Myocyte (in vitro differentiated cells): ENCODE measurements at regions not wholly inside any gene's neighbourhood (a gene's known extent, or its start where the extent isn't known, plus 50 kb on each side); places are given as distances from the start of the nearest gene placed in this dataset.
"Not testable (repeated sequence)": the region's sequence is repeated elsewhere in the genome, so short reads cannot be mapped to it uniquely, and the experiment has no call there.

Experiments used
- DNase-seq: peaks from one replicate; pipeline ENCODE4 v3.0.0-alpha.2; 2012; ENCODE audit warnings: low read depth

DNA sequence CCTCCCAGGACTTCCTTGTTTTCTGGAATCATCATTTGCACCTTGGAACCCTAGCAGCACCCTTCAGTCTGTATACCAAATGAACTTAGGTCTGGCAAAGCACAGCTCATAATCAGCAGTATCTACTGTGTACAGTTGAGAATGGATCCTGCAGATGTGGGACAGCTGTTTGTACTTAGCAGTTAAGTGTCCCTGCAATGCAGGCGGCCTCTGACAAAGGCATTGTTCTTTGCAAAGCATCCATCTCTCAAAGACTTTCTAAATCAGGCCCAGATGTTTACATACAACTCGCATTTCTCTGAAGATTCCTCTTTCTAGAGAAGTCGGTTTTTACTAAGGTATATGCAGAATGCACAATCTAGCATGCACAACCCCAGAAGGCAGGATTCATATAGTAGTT lies 170.5 kb upstream of the RBM19 start:
- no peak for DNase-seq

DNA sequence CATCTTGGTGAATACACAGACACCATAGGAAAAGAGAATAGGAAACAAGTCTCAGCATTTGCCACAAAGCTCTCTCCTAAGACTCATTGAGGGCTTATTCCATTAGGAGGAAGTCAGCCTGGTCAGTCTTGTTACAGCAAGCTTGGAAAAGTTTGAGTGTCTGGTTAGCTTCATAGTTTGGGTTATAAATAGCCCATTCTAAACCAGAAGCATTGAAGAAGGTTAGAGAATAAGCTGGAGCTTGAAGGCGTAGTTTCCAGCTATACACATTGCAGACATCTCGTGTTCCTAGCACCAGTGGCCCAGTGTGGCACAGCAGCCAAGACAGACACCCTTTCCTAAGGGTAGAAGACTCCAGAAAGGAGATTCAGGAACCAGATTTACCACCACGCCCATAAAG lies 168.8 kb upstream of the RBM19 start:
- DNase-seq = no peak

DNA sequence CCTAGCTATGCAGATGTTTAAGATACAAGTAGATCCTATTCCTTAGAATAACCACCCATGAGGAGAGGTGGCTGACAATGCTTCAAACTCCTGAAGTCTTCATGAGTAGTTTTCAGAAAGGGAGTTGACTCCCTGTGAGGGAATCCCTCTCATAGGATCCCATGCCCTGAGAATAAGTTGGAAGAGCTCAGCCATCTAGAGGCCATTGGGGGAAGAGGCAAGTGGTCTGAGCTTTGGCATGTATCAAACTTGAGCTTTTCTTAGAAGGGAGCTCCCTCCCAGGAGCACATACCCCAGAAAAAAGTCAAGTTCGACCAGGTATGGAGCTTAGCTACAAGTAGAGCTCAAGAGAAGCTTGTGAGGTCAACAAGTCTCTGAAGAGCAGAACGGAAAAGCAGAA lies 165.7 kb upstream of the RBM19 start:
- no peak for DNase-seq

DNA sequence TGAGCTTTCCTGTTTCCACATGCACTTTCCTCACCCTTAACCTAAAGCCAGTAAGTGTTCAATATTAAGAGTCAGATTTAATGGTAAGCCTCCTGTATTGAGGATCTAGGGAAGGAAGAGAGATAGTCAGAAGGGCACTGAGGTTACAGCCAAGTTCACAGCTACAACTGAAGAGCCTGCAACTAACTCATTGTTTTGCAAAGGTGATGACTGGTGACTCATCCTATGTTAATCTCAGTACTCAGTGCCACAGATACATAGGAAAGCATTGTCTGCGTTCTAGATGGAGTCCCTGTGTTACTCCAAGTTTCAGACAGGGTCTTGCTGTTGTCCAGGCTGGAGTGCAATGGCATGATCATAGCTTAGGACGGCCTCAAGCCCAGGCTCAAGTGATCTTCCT lies 157.0 kb upstream of the RBM19 start:
- no peak for DNase-seq

DNA sequence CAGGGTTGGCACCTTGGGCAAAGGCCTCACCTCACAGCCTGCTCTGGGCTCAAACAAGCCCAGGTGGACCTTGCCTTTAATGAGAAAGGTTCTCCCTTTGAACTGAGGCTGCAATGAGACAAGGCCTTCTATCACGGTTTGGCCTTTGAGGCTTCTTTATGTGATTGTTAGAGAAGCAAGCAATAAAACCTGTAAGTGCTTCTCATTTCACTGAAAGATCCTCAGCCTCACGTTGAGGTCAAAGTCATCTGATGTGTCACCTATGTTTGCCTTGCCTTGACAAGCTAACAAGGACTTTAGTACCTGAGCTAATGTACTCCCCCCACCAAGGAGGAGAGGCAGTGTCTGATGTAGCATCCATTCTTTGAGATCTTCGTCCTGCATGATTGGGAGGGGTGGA lies 155.9 kb upstream of the RBM19 start:
- no peak for DNase-seq

DNA sequence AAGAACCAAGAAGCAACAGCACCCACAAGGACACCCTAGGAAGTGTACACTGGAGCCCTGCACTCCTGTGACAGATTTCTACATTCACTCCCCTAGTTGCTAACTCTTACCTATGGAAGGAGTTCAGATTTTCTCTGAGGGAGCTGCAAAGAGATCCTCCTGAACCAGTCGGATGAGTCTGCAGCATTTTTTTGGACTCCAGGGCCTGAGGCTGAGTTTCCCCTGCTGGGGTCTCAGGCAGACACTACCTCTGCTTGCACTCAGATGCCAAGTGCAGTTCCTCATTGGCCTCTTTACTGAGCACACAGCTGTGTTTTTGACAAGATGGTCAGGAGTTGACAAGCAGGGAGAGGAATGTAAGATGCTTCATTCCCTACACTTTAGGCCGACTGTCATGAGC lies 153.2 kb upstream of the RBM19 start:
- no peak for DNase-seq

DNA sequence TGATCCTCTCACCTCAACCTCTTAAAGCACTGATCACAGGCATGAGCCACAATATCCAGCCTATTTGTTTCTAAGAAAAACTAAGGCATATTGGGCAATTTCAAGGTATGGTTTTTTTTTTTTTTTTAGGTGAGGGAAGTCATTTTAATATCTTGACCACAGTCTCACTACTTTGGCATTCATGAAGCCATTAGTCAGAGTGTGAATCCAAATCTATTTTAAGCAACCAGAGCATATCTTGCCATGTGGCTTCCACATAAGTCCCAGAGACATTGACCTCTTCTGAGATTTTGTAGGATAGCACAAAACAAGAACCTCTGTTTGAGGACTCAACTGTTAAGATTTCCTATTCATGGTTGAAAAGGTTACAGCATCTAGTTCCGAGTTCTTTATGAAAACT lies 130.3 kb upstream of the RBM19 start:
- peak; percentile 4 for DNase-seq

DNA sequence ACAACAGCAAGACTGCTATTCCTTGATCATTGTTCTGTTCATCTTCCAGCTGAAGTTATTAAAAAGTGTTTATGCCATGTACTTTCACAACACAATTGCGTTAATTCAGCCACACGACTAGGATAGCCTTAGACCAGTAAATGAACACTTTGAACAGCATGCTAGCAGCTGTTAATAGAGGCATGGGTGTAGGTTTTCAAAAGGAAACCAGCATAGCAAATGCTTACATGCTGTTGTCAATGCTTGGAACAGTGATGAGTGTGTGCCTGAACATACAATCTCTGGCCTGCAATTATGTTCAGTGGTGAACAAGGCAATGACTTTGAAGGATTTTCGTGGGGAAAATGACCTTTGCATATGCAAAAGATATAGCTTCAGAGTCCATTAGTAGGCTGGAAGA lies 127.4 kb upstream of the RBM19 start:
- DNase-seq = no peak

DNA sequence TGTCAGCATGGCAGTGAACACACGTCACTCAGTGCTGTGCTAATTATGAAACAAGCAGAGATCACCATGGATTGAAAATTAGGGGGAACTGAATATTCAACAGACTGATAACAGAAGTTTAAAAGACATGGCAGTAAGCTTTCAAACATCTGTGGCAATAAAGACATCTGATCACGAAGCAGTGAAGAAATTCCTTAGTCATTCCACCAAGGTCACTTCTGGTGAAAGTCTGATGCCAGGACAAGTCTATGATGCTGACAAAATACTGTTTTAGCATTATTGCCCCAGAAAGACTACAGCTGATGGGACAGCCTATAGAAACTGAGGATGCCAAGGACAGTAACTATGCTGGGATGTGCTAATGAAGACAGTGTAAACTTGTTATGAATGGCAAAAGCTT lies 126.9 kb upstream of the RBM19 start:
- no peak for DNase-seq

DNA sequence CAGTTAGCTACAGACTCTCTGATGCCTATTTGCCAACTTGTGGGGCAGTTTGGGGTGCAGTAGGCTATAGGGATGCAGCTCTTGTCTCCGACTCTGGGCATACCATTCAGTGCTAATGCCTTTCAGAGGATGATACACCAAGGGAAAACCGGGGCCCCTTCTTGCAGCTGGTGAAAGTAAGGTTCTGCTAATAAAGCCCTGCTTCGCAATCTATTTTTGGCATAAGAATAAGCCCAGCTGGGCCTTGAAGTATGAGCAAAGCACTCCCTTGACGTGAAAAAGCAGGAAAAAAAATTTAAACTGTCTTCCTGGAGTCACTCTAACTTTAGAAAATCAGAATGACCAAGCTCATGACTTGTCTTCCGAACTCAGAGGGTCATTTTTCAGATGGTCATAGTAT lies 124.1 kb upstream of the RBM19 start:
- no peak for DNase-seq

DNA sequence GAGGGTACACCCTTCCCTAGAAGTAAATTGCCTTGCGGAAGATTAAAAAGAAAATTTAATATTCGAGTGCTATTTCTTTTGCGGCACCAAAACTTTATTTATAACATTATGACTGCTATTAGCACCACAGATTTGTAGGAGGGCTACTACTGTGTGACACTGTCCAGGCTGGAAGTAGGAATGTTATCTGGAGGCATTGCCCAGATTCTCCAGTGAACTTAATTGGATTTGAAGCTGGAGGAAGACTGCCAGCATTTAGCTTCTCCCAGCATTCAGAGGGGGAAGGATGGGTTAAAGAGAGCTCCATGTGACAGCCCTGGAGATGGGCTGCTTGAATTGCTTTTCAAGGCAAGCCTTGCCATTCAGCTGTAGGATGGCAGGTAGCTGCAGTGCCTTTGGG lies 107.0 kb upstream of the RBM19 start:
- DNase-seq = no peak

DNA sequence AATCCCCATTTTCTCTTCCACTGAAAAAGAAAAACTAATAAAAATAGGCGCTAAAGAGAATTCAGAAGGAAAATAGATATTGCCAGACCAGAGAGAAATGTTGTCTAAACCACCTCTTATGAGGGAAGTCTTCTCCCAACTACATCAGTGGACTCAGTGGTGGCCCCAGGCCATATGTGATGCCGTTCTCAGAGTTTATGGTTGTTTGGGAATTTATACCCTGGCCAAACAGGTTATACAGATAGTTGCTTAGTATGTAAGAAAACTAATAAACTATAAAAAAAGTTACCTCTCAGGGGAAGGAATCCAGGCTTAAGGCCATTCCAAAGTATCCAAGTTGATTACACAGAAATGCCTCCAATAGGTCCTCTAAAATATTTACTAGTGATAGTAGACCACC lies 103.4 kb upstream of the RBM19 start:
- DNase-seq = no peak

DNA sequence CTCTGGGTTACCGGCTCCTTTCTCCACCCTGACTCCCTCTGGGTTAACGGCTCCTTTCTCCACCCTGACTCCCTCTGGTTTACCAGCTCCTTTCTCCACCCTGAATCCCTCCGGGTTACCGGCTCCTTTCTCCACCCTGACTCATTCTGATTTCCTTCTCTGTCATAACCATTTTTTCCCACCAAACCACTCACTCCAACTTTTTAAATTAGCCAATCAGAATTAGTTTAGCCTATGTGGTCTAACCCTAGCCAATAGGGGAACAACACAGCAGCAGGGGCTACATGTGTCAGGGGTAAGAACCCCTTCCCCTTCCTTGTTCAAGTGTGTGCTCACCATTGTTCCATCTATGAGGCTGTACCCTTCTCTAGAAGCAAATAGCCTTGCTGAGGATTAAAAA lies 98.4 kb upstream of the RBM19 start:
- DNase-seq = no peak

DNA sequence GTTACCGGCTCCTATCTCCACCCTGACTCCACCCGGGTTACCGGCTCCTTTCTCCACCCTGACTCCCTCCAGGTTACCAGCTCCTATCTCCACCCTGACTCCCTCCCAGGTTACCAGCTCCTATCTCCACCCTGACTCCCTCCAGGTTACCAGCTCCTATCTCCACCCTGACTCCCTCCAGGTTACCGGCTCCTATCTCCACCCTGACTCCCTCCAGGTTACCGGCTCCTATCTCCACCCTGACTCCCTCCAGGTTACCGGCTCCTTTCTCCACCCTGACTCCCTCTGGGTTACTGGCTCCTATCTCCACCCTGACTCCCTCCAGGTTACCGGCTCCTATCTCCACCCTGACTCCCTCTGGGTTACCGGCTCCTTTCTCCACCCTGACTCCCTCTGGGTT lies 97.9 kb upstream of the RBM19 start:
- DNase-seq = not testable (repeated sequence)

DNA sequence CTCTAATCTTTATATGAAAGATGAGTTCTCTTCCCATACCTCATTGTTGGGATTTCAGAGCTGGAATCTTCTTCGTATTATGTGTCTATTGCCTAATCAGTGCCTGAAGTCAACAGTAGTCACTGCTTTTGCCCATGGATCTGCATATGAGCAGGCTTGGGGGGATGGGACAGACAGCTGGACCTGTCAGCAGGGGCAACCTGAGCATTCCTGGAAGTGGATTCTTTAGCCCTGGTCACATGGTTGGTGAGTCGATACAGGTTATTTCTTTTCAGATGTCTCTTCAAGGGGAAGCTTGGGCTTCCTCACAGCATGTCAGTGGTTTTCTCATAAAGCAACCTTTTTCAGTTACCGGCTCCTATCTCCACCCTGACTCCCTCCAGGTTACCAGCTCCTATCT lies 97.3 kb upstream of the RBM19 start:
- no peak for DNase-seq

DNA sequence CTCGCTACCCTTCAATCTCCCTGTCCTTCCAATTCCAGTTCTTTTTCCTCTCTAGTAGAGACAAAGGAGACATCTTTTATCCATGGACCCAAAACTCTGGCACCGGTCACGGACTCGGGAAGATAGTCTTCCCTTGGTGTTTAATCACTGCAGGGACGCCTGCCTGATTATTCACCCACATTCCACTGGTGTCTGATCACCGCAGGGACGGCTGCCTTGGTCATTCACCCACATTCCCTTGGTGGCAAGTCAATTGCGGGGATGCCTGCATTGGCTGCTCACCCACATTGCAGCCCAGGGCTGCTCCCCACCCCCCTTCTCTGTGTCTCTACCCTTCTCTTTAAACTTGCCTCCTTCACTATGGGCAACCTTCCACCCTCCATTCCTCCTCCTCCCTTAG lies 90.2 kb upstream of the RBM19 start:
- DNase-seq = peak; percentile 9

DNA sequence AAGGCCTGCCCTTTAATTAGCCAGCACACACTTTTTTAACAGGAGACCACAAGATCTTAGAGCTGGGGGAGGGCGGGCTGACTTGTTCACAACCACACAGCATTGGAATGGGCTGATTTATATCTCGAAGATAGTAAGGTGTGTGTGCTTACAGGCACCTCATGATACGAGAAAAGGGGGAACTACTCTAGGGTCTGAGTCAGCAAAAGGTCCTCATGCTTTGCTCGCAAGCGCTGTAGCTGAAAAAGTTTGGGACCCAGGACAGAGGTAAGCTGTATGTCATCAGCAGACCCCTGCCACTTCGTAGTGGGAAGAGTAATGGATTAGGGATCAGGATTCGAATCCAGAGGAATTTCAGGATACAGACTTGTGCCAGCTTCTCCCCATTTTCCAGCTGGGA lies 88.9 kb upstream of the RBM19 start:
- DNase-seq = no peak

DNA sequence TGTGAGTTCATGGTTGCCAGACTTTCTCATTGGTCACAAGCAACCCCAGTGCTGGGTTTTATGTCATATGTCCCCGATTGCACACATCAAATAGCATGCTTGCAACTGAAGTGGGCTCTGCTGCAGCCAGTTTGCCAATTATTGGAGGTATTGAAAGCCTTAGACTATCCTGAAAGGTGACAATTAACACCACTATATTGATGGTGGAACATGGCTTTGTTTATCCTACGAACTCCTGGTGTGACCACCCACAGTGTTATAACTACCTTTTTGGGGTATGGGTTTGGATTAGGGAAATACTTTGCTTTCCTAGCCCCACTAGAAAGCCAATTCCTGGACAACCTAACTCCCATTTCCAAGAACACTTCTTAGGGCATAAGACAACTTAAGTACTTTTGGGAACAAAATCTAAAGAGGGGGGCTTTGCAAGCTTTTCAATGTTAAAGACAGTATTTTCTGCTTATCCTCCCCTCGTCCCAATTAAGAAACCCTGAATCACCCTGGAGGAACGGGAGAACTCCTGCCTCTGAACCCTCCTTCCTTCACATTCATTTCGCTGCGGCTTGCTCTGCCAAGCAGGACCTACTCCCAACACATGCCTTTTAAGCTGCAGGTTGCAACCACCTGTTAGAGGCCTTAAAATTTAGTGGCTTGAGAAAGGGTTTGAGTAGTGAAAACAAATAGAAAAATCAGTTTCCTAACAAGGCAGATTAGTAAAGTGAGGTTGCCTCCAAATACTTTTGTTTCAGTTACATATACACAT lies 80.3 kb upstream of the RBM19 start:
- DNase-seq = no peak

DNA sequence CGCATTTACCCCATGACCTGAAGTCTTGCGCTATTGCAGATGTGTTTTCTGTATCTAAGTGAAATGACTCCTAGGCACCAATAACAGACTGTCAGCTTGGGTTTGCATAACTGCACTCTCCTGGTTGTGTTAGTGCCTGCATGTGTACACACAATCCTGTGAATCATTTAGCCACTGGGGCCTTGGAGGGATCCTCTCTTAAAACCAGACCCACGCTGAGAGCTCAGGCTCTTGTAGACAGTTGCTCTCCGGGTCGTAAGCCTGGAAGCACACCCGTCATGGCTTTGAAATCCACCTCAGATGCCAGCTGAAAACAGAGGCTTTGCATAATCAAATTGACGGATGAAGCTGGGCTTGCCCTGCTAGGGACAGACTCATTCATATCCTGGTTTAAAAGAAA lies 79.2 kb upstream of the RBM19 start:
- no peak for DNase-seq

DNA sequence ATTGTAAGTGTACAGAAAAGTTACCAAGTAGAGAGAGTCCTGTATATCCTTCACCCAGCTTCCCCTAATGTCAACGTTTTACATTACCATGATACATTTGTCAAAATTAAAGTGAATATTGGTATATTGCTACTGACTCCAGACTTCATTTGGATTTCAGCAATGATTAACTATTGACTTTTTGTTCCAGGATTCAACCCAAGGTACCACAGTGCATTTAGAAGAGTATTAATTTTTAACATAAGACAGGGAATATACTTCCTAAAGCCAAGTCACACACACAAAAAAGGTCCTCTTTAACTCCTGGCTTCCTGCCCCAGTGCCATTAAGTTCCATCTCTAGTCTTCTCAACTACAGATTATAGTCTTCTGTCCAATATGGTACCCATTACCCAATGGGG lies 75.5 kb upstream of the RBM19 start:
- no peak for DNase-seq

DNA sequence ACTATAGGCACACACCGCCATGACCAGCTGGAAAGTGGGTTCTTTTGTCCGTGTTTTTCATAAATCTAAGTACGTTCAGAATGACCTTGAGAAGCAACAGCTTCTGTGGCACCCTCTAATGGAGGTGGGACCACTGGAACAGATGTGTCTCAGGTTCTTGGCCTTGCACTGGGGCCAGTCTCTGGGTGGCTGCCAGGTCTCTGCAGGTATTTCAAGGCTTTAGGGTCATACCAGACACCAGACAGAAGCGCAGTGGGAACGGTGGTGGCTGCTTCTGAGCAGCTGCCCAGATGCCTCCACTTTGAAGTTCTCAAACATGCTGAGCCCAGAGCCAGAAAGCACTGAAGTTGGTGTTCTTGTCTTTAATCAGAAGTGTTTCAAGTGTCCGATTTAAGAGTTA lies 75.0 kb upstream of the RBM19 start:
- DNase-seq = no peak

DNA sequence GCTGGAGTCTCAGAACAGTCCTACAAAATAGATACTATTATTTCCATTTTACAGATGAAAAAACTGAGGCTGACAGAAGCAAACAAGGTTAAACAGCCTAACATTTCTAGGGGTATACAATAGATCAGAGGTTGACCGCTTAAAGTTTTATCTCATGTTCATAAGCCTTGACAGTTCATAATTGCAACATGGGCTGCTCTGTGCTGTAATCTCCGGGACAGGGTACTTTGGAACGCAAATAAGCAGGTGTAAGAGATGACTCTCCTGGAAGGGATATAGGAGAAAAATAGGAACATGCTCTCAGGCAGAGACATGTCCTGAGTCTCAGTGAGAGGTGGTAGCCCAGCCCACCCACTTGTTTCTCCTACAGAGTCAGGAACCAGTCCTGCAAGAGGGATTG lies 72.8 kb upstream of the RBM19 start:
- no peak for DNase-seq

DNA sequence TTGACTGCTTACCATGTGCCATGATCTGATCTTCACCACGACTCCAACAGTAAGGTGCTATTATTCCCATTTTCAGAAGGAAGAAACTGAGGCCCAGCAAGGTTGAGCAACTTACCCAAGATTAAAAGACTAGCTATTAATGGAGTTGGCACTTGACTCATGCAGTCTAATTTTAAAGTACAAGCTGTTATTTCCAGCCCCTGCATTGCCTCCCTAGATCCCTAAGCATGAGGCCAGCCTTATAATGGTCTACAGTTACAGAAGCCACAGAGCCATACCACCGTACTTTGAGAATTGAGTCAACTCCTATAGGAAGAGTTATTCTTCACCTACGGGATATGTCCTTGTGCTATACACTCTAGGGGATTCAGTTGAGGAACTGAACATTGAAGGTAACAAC lies 66.7 kb upstream of the RBM19 start:
- DNase-seq = no peak

DNA sequence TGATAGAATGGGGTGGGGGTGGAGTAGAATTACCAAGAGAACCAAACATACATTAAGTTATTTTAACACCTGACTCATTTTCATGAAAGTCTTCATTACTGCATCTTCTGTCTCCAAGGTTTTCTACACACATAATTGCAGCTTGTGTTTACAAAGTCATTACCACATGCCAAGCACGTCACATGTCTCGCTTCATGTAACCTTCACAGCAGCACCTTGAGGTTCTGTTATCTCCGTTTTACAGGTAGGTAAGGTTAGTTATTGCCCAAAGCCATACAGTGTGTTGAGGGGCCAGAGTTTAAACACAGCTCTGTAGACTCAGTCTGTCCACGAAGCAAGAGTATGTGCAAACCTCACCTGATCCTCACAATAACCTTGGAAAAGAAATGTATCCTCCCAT lies 64.3 kb upstream of the RBM19 start:
- DNase-seq = no peak
